HEK293 (cell line): ENCODE measurements at regions not wholly inside any gene's neighbourhood (a gene's known extent, or its start where the extent isn't known, plus 50 kb on each side); places are given as distances from the start of the nearest gene placed in this dataset.

Experiments used
- CTCF ChIA-PET: fragments of 350-600 bp; formaldehyde crosslinking; extraction: SDS; loops from one replicate; lab custom pipeline; 2021; ENCODE audit warnings: antibody characterized with exemption; lab: Yijun Ruan, JAX
- POLR2A ChIA-PET: fragments of 300-600 bp; formaldehyde crosslinking; extraction: SDS; loops from one replicate; lab custom pipeline; 2020; ENCODE audit warnings: antibody characterized with exemption, inconsistent platforms; lab: Yijun Ruan, JAX
- H3K27ac ChIP-seq: fragments of 200-500 bp; sonication (Bioruptor generic); 2 replicates; pipeline ENCODE4 v1.5.1; 2014; ENCODE audit warnings: low read depth, low read length, control low read depth, inconsistent platforms; ENCODE audit errors: extremely low read depth
- H3K36me3 ChIP-seq, 2 experiments: fragments of 200-500 bp in 1 of 2; sonication (Bioruptor generic) in 1 of 2; 1 replicate in 1 of 2; 2 replicates in 1 of 2; pipeline ENCODE4 v1.5.1; 2014 to 2017; ENCODE audit warnings: inconsistent platforms in 2 of 2, low read length in 2 of 2; ENCODE audit not compliant: control insufficient read depth in 2 of 2, insufficient read depth in 1 of 2
- H3K4me1 ChIP-seq: fragments of 200-500 bp; sonication (Bioruptor generic); 2 replicates; pipeline ENCODE4 v1.5.1; 2014; ENCODE audit warnings: mild to moderate bottlenecking, low read length, inconsistent platforms; ENCODE audit not compliant: control insufficient read depth, insufficient read depth
- H3K4me3 ChIP-seq: 2 replicates; pipeline ENCODE4 v1.5.1; 2011; ENCODE audit warnings: low read depth, mild to moderate bottlenecking, control low read depth, low read length, moderate library complexity
- H3K9me3 ChIP-seq: fragments of 200-500 bp; sonication (Bioruptor generic); 2 replicates; pipeline ENCODE4 v1.5.1; 2014; ENCODE audit warnings: low read depth, low read length, inconsistent platforms; ENCODE audit not compliant: control insufficient read depth, insufficient read depth
- BCL6B ChIP-seq: fragments of 450-650 bp; formaldehyde crosslinking; IDR thresholded peaks from 2 replicates; pipeline ENCODE4 v1.5.1; 2017; ENCODE audit warnings: missing biosample characterization, missing genetic modification characterization
- HIC1 ChIP-seq: fragments of 450-650 bp; formaldehyde crosslinking; IDR thresholded peaks from 2 replicates; pipeline ENCODE4 v1.5.1; 2016; ENCODE audit warnings: missing biosample characterization, missing genetic modification characterization
- IKZF3 ChIP-seq: fragments of 450-650 bp; IDR thresholded peaks from 2 replicates; pipeline ENCODE4 v1.5.0; 2018; ENCODE audit warnings: missing biosample characterization, mild to moderate bottlenecking, missing genetic modification characterization, moderate library complexity
- KLF16 ChIP-seq: fragments of 450-650 bp; formaldehyde crosslinking; IDR thresholded peaks from 2 replicates; pipeline ENCODE4 v1.5.1; 2017; ENCODE audit warnings: missing biosample characterization, missing genetic modification characterization
- KLF7 ChIP-seq: fragments of 450-650 bp; formaldehyde crosslinking; IDR thresholded peaks from 2 replicates; pipeline ENCODE4 v1.5.1; 2016; ENCODE audit warnings: missing biosample characterization, missing genetic modification characterization, borderline replicate concordance
- MYNN ChIP-seq: fragments of 450-650 bp; formaldehyde crosslinking; IDR thresholded peaks from 2 replicates; pipeline ENCODE4 v1.5.1; 2016; ENCODE audit warnings: missing biosample characterization, missing genetic modification characterization, borderline replicate concordance
- OSR2 ChIP-seq: fragments of 450-650 bp; formaldehyde crosslinking; IDR thresholded peaks from 2 replicates; pipeline ENCODE4 v1.5.1; 2016; ENCODE audit warnings: missing biosample characterization, missing genetic modification characterization
- PRDM1 ChIP-seq: fragments of 450-650 bp; formaldehyde crosslinking; IDR thresholded peaks from 2 replicates; pipeline ENCODE4; 2016; ENCODE audit warnings: missing biosample characterization, missing genetic modification characterization
- PRDM2 ChIP-seq: fragments of 450-650 bp; formaldehyde crosslinking; IDR thresholded peaks from 2 replicates; pipeline ENCODE4 v1.5.1; 2016; ENCODE audit warnings: missing biosample characterization, missing genetic modification characterization, borderline replicate concordance
- RBAK ChIP-seq: fragments of 450-650 bp; formaldehyde crosslinking; IDR thresholded peaks from 2 replicates; pipeline ENCODE4 v1.5.1; 2016; ENCODE audit warnings: missing biosample characterization, missing genetic modification characterization
- ZBTB26 ChIP-seq: fragments of 450-650 bp; formaldehyde crosslinking; optimal IDR thresholded peaks from 2 replicates; pipeline ENCODE3; 2016; ENCODE audit warnings: missing biosample characterization, mild to moderate bottlenecking, missing genetic modification characterization
- ZBTB48 ChIP-seq: fragments of 450-650 bp; formaldehyde crosslinking; IDR thresholded peaks from 2 replicates; pipeline ENCODE4 v1.5.1; 2016; ENCODE audit warnings: missing biosample characterization, missing genetic modification characterization
- ZNF132 ChIP-seq: fragments of 450-650 bp; formaldehyde crosslinking; IDR thresholded peaks from 2 replicates; pipeline ENCODE4 v1.5.1; 2017; ENCODE audit warnings: missing biosample characterization, missing genetic modification characterization, borderline replicate concordance
- ZNF302 ChIP-seq: fragments of 450-650 bp; formaldehyde crosslinking; IDR thresholded peaks from 2 replicates; pipeline ENCODE4 v1.5.1; 2016; ENCODE audit warnings: missing biosample characterization, missing genetic modification characterization, low read depth
- ZNF394 ChIP-seq: fragments of 450-650 bp; formaldehyde crosslinking; IDR thresholded peaks from 2 replicates; pipeline ENCODE4 v1.5.1; 2016; ENCODE audit warnings: missing biosample characterization, missing genetic modification characterization, mild to moderate bottlenecking, moderate library complexity, borderline replicate concordance
- ZNF48 ChIP-seq: fragments of 450-650 bp; formaldehyde crosslinking; IDR thresholded peaks from 2 replicates; pipeline ENCODE4 v1.5.1; 2016; ENCODE audit warnings: missing biosample characterization, missing genetic modification characterization
- ZNF530 ChIP-seq: fragments of 450-650 bp; formaldehyde crosslinking; IDR thresholded peaks from 2 replicates; pipeline ENCODE4 v1.5.1; 2016; ENCODE audit warnings: low read depth, missing biosample characterization, missing genetic modification characterization
- ZNF555 ChIP-seq: fragments of 450-650 bp; formaldehyde crosslinking; conservative IDR thresholded peaks from 2 replicates; pipeline ENCODE4 v1.5.1; 2017; ENCODE audit warnings: missing biosample characterization, mild to moderate bottlenecking, missing genetic modification characterization, inconsistent platforms
- ZNF561 ChIP-seq: fragments of 450-650 bp; IDR thresholded peaks from 2 replicates; pipeline ENCODE4 v1.5.1; 2018; ENCODE audit warnings: missing biosample characterization, missing genetic modification characterization, borderline replicate concordance
- ZNF600 ChIP-seq: fragments of 450-650 bp; formaldehyde crosslinking; IDR thresholded peaks from 2 replicates; pipeline ENCODE4 v1.5.1; 2016; ENCODE audit warnings: missing biosample characterization, missing genetic modification characterization
- TF ChIP-seq, protein P1 (sequence below): fragments of 450-650 bp; formaldehyde crosslinking; IDR thresholded peaks from 2 replicates; pipeline ENCODE4 v1.5.1; 2016; ENCODE audit warnings: missing biosample characterization, missing genetic modification characterization, low read depth

- POLR2A ChIA-PET: no interaction called here
- CTCF ChIA-PET: no interaction called here
- Histone ChIP-seq H3K4me1 (no peaks in the 10 kb centered on the region), H3K27ac (no peak overlapping the region), H3K36me3 (no peaks in the 10 kb centered on the region), H3K9me3 (no peaks in the 10 kb centered on the region), H3K4me3 (no peak overlapping the region)
- TF ChIP-seq OSR2 (tag by site-specific recombination) (no peak), ZNF555 (tag by site-specific recombination) (no peak), MYNN (tag by site-specific recombination) (no peak), ZBTB48 (tag by site-specific recombination) (no peak), ZNF530 (tag by site-specific recombination) (no peak), RBAK (tag by site-specific recombination) (no peak), ZNF132 (no peak), BCL6B (tag by site-specific recombination) (no peak), ZBTB26 (tag by site-specific recombination) (no peak), ZNF48 (tag by site-specific recombination) (no peak), HIC1 (tag by site-specific recombination) (no peak), ZNF302 (tag by site-specific recombination) (no peak), ZNF394 (tag by site-specific recombination) (no peak), KLF7 (no peak)
These were observed 334.7 kb upstream of the JAG1 start for GRCh38 chr20:11008444-11009033.

DNA sequence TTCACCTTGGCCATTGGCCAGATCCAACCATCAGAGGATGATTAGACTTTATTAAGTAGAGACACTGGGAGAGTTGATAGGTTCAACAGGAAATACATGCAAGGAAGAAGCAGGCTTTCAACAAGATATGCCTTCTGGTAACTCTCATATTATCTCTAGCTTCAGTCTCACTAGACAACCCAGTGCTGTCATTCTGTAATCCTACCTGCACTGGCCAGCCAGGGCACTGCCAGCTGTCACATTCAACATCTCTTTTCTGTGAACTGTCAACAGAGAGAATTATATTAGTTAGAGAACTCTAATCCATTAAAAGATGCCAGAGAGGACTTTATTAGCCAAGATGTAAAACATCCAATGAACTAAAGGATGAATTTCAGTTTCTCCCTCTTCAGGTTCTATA lies 337.9 kb upstream of the JAG1 start:
- Histone ChIP-seq H3K27ac (no peak overlapping the region), H3K9me3 (no peaks in the 10 kb centered on the region), H3K4me3 (no peak overlapping the region), H3K36me3 (no peaks in the 10 kb centered on the region), H3K4me1 (no peaks in the 10 kb centered on the region)
- ChIA-PET POLR2A (no interaction called here), CTCF (no interaction called here)
- TF ChIP-seq ZNF600 (tag by site-specific recombination) (no peak), PRDM1 (tag by site-specific recombination) (no peak), IKZF3 (tag by site-specific recombination) (no peak), PRDM2 (tag by site-specific recombination) (no peak), ZNF561 (tag by site-specific recombination) (no peak), HIC1 (tag by site-specific recombination) (no peak), KLF16 (tag by site-specific recombination) (no peak)
- TF ChIP-seq, protein P1, sequence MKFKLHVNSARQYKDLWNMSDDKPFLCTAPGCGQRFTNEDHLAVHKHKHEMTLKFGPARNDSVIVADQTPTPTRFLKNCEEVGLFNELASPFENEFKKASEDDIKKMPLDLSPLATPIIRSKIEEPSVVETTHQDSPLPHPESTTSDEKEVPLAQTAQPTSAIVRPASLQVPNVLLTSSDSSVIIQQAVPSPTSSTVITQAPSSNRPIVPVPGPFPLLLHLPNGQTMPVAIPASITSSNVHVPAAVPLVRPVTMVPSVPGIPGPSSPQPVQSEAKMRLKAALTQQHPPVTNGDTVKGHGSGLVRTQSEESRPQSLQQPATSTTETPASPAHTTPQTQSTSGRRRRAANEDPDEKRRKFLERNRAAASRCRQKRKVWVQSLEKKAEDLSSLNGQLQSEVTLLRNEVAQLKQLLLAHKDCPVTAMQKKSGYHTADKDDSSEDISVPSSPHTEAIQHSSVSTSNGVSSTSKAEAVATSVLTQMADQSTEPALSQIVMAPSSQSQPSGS (tag by site-specific recombination): no peak
